ENCODE measurements at regions not wholly inside any gene's neighbourhood (a gene's known extent, or its start where the extent isn't known, plus 50 kb on each side); places are given as distances from the start of the nearest gene placed in this dataset.

GRCh38 chr2:173696274-173696673, 268.9 kb downstream of the SP3 start:
- no peaks in the 10 kb centered on the region for H3K4me1 Mint-ChIP-seq (ENCODE audit: low read depth)
- H3K4me3 Mint-ChIP-seq, result no peak overlapping the region

GRCh38 chr2:173697929-173698328, 267.2 kb downstream of the SP3 start:
- no peak overlapping the region for H3K27ac Mint-ChIP-seq
- H3K9me3 Mint-ChIP-seq, result no peaks in the 10 kb centered on the region
- no peak for TF ChIP-seq CTCF (IDR thresholded peaks at IDR 0.05)
- no peak for DNase-seq
- no peak overlapping the region for H3K4me3 Mint-ChIP-seq
- no peaks in the 10 kb centered on the region for H3K4me1 Mint-ChIP-seq (ENCODE audit: low read depth)
- H3K36me3 Mint-ChIP-seq (ENCODE audit: low read depth), result no peaks in the 10 kb centered on the region
- H3K27me3 Mint-ChIP-seq (ENCODE audit: insufficient read depth), result peaks cover 3% of the 10 kb centered on the region

More at GRCh38 chr2:173696274-173696673, 268.9 kb downstream of the SP3 start:
- Mint-ChIP-seq H3K27me3 (ENCODE audit: insufficient read depth) (peaks cover 3% of the 10 kb centered on the region), H3K9me3 (no peaks in the 10 kb centered on the region), H3K36me3 (ENCODE audit: low read depth) (no peaks in the 10 kb centered on the region), H3K27ac (no peak overlapping the region)
- DNase-seq, result no peak
- TF ChIP-seq CTCF (IDR thresholded peaks at IDR 0.05), result no peak

- H3K27ac Mint-ChIP-seq, result no peak overlapping the region
- H3K4me1 Mint-ChIP-seq (ENCODE audit: low read depth), result no peaks in the 10 kb centered on the region
- H3K27me3 Mint-ChIP-seq (ENCODE audit: insufficient read depth), result peaks cover 16% of the 10 kb centered on the region
- no peak for TF ChIP-seq CTCF (IDR thresholded peaks at IDR 0.05)
- no peaks in the 10 kb centered on the region for H3K9me3 Mint-ChIP-seq
- H3K36me3 Mint-ChIP-seq (ENCODE audit: low read depth), result no peaks in the 10 kb centered on the region
- DNase-seq, result no peak
- no peak overlapping the region for H3K4me3 Mint-ChIP-seq
Observed at GRCh38 chr2:173705656-173706055, 259.5 kb downstream of the SP3 start.

- TF ChIP-seq CTCF (IDR thresholded peaks at IDR 0.05), result no peak
- Mint-ChIP-seq H3K4me1 (ENCODE audit: low read depth) (no peaks in the 10 kb centered on the region), H3K4me3 (no peak overlapping the region), H3K36me3 (ENCODE audit: low read depth) (no peaks in the 10 kb centered on the region), H3K27me3 (ENCODE audit: insufficient read depth) (peaks cover 16% of the 10 kb centered on the region), H3K9me3 (no peaks in the 10 kb centered on the region), H3K27ac (no peak overlapping the region)
- DNase-seq, result no peak
Observed at GRCh38 chr2:173706936-173707335, 258.2 kb downstream of the SP3 start.

- Mint-ChIP-seq H3K4me3 (no peak overlapping the region), H3K27me3 (ENCODE audit: insufficient read depth) (peaks cover 30% of the 10 kb centered on the region), H3K9me3 (no peaks in the 10 kb centered on the region), H3K4me1 (ENCODE audit: low read depth) (no peaks in the 10 kb centered on the region), H3K36me3 (ENCODE audit: low read depth) (no peaks in the 10 kb centered on the region), H3K27ac (no peak overlapping the region)
- no peak for TF ChIP-seq CTCF (IDR thresholded peaks at IDR 0.05)
- no peak for DNase-seq
Observed at GRCh38 chr2:173708806-173709205, 256.4 kb downstream of the SP3 start.

GRCh38 chr2:173711816-173712215, 253.4 kb downstream of the SP3 start:
- Mint-ChIP-seq H3K36me3 (ENCODE audit: low read depth) (no peaks in the 10 kb centered on the region), H3K9me3 (no peaks in the 10 kb centered on the region)

More at GRCh38 chr2:173711816-173712215, 253.4 kb downstream of the SP3 start:
- Mint-ChIP-seq H3K4me3 (no peak overlapping the region), H3K4me1 (ENCODE audit: low read depth) (no peaks in the 10 kb centered on the region), H3K27me3 (ENCODE audit: insufficient read depth) (peaks cover 37% of the 10 kb centered on the region), H3K27ac (no peak overlapping the region)
- DNase-seq, result no peak
- no peak for TF ChIP-seq CTCF (IDR thresholded peaks at IDR 0.05)

Data from HFFc6 (cell line).